WTC11 (cell line): ENCODE measurements at regions not wholly inside any gene's neighbourhood (a gene's known extent, or its start where the extent isn't known, plus 50 kb on each side); places are given as distances from the start of the nearest gene placed in this dataset.

Experiments
- CREB1 ChIP-seq: sonication (generic); formaldehyde crosslinking; IDR thresholded peaks from 2 replicates; pipeline ENCODE4 v1.8.0; 2023; ENCODE audit warnings: mild to moderate bottlenecking, missing genetic modification reagents
- GRHL2 ChIP-seq: fragments of 250-450 bp; sonication (Bioruptor Pico); IDR thresholded peaks from 2 replicates; pipeline ENCODE4 v1.8.0; 2022; ENCODE audit warnings: mild to moderate bottlenecking, moderate library complexity; ENCODE audit not compliant: insufficient replicate concordance, severe bottlenecking
- JUN ChIP-seq: sonication (generic); formaldehyde crosslinking; IDR thresholded peaks from 2 replicates; pipeline ENCODE4 v1.8.0; 2023; ENCODE audit warnings: mild to moderate bottlenecking, missing genetic modification reagents
- NR2C2 ChIP-seq: sonication (generic); formaldehyde crosslinking; IDR thresholded peaks from 2 replicates; pipeline ENCODE4 v1.8.0; 2022; ENCODE audit warnings: mild to moderate bottlenecking, missing genetic modification reagents
- TCF7 ChIP-seq: sonication (generic); formaldehyde crosslinking; IDR thresholded peaks from 2 replicates; pipeline ENCODE4 v1.8.0; 2022; ENCODE audit warnings: mild to moderate bottlenecking, low read depth, missing genetic modification reagents, moderate library complexity
- ZNF416 ChIP-seq: fragments of 250-450 bp; sonication (Bioruptor Pico); IDR thresholded peaks from 2 replicates; pipeline ENCODE4 v1.9.0; 2021; ENCODE audit warnings: mild to moderate bottlenecking, inconsistent platforms
- TF ChIP-seq, protein P1 (sequence below): sonication (generic); formaldehyde crosslinking; IDR thresholded peaks from 2 replicates; pipeline ENCODE4 v1.8.0; 2022; ENCODE audit warnings: mild to moderate bottlenecking, missing genetic modification reagents
- TF ChIP-seq, protein P2 (sequence below): fragments of 200-600 bp; IDR thresholded peaks from 2 replicates; pipeline ENCODE4 v1.8.0; 2022; ENCODE audit warnings: antibody characterized with exemption
- TF ChIP-seq, protein P3 (sequence below): sonication (generic); formaldehyde crosslinking; IDR thresholded peaks from 2 replicates; pipeline ENCODE4 v1.8.1; 2022; ENCODE audit warnings: mild to moderate bottlenecking, missing genetic modification reagents, moderate library complexity, borderline replicate concordance
- TF ChIP-seq, protein P4 (sequence below): sonication (generic); formaldehyde crosslinking; conservative IDR thresholded peaks from 2 replicates; pipeline ENCODE4 v1.8.1; 2022; ENCODE audit warnings: mild to moderate bottlenecking, missing genetic modification reagents
- TF ChIP-seq, protein P5 (sequence below): sonication (generic); formaldehyde crosslinking; IDR thresholded peaks from 2 replicates; pipeline ENCODE4 v1.8.0; 2022; ENCODE audit warnings: mild to moderate bottlenecking, missing genetic modification reagents

DNA sequence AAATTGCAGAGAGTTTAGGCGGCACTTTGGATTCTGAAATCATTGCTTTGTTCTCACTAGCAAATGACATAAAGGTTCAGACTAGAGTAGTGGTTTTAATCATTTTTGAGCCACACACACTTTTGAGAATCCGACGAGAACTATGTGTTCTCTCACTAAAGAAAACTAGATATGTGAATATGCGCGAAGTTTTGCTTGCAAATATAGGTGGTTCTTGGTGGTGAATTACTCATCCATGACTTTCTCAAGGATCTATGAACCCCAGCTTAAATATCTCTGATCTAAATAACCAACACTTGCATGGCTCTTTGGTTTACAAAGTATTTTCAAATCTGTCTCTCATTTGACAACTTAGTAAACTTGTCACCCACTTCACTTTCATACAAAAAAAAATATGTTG is 54.8 kb downstream of the NOG start:
- TF ChIP-seq ZNF416 (CRISPR knock-in tag) (no peak), NR2C2 (CRISPR knock-in tag) (no peak), JUN (CRISPR knock-in tag) (no peak), CREB1 (CRISPR knock-in tag) (no peak), GRHL2 (CRISPR knock-in tag) (no peak), TCF7 (CRISPR knock-in tag) (no peak)
- TF ChIP-seq, protein P1, sequence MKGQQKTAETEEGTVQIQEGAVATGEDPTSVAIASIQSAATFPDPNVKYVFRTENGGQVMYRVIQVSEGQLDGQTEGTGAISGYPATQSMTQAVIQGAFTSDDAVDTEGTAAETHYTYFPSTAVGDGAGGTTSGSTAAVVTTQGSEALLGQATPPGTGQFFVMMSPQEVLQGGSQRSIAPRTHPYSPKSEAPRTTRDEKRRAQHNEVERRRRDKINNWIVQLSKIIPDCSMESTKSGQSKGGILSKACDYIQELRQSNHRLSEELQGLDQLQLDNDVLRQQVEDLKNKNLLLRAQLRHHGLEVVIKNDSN (CRISPR knock-in tag): no peak
- TF ChIP-seq, protein P2, sequence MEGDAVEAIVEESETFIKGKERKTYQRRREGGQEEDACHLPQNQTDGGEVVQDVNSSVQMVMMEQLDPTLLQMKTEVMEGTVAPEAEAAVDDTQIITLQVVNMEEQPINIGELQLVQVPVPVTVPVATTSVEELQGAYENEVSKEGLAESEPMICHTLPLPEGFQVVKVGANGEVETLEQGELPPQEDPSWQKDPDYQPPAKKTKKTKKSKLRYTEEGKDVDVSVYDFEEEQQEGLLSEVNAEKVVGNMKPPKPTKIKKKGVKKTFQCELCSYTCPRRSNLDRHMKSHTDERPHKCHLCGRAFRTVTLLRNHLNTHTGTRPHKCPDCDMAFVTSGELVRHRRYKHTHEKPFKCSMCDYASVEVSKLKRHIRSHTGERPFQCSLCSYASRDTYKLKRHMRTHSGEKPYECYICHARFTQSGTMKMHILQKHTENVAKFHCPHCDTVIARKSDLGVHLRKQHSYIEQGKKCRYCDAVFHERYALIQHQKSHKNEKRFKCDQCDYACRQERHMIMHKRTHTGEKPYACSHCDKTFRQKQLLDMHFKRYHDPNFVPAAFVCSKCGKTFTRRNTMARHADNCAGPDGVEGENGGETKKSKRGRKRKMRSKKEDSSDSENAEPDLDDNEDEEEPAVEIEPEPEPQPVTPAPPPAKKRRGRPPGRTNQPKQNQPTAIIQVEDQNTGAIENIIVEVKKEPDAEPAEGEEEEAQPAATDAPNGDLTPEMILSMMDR: no peak
- TF ChIP-seq, protein P3, sequence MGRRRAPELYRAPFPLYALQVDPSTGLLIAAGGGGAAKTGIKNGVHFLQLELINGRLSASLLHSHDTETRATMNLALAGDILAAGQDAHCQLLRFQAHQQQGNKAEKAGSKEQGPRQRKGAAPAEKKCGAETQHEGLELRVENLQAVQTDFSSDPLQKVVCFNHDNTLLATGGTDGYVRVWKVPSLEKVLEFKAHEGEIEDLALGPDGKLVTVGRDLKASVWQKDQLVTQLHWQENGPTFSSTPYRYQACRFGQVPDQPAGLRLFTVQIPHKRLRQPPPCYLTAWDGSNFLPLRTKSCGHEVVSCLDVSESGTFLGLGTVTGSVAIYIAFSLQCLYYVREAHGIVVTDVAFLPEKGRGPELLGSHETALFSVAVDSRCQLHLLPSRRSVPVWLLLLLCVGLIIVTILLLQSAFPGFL (CRISPR knock-in tag): no peak
- TF ChIP-seq, protein P4, sequence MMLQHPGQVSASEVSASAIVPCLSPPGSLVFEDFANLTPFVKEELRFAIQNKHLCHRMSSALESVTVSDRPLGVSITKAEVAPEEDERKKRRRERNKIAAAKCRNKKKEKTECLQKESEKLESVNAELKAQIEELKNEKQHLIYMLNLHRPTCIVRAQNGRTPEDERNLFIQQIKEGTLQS (CRISPR knock-in tag): no peak
- TF ChIP-seq, protein P5, sequence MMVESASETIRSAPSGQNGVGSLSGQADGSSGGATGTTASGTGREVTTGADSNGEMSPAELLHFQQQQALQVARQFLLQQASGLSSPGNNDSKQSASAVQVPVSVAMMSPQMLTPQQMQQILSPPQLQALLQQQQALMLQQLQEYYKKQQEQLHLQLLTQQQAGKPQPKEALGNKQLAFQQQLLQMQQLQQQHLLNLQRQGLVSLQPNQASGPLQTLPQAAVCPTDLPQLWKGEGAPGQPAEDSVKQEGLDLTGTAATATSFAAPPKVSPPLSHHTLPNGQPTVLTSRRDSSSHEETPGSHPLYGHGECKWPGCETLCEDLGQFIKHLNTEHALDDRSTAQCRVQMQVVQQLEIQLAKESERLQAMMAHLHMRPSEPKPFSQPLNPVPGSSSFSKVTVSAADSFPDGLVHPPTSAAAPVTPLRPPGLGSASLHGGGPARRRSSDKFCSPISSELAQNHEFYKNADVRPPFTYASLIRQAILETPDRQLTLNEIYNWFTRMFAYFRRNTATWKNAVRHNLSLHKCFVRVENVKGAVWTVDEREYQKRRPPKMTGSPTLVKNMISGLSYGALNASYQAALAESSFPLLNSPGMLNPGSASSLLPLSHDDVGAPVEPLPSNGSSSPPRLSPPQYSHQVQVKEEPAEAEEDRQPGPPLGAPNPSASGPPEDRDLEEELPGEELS: no peak
